SJSA1 (cell line): ENCODE measurements at regions not wholly inside any gene's neighbourhood (a gene's known extent, or its start where the extent isn't known, plus 50 kb on each side); places are given as distances from the start of the nearest gene placed in this dataset.

Experiments used
- DNase-seq, 2 experiments: peaks; one replicate each; pipeline ENCODE4 v3.0.0-alpha.2; 2015 to 2020; ENCODE audit warnings: low spot score in 2 of 2, low read depth in 1 of 2
- H3K27ac ChIP-seq: fragments of 250-450 bp; sonication (Bioruptor Pico); 2 replicates; pipeline ENCODE4 v1.5.1; 2020; ENCODE audit warnings: mild to moderate bottlenecking, moderate library complexity
- H3K27me3 ChIP-seq: fragments of 250-450 bp; sonication (Bioruptor Pico); replicated peaks from 2 replicates; pipeline ENCODE4 v1.5.1; 2020; ENCODE audit warnings: mild to moderate bottlenecking, moderate library complexity
- H3K36me3 ChIP-seq: fragments of 250-450 bp; sonication (Bioruptor Pico); 2 replicates; pipeline ENCODE4 v1.5.1; 2020; ENCODE audit warnings: mild to moderate bottlenecking
- H3K4me1 ChIP-seq: fragments of 250-450 bp; sonication (Bioruptor Pico); replicated peaks from 2 replicates; pipeline ENCODE4 v1.6.1; 2021; ENCODE audit warnings: mild to moderate bottlenecking
- H3K4me3 ChIP-seq: fragments of 250-450 bp; sonication (Bioruptor Pico); 2 replicates; pipeline ENCODE4 v1.5.1; 2020; ENCODE audit warnings: mild to moderate bottlenecking
- H3K9me3 ChIP-seq: fragments of 250-450 bp; sonication (Bioruptor Pico); replicated peaks from 2 replicates; pipeline ENCODE4 v1.5.1; 2020; ENCODE audit warnings: mild to moderate bottlenecking

DNA sequence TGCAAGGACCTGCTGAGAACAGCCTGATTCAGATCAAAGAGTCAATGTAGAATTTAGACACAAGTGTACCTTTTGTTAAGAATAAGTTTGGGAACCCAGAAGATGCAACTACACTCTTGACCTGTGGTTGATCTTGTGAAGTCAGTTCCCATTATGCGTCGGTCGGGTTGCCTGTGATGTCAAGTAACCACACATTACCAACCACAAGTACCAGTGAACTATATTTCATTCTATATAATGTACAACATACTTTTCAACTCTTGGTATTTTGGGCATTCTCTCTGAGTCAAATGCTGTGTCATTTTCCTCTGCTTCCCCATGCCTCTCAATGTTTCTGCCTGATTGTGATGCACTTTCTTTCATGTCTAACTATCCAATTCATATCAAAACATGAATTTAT, 426.2 kb downstream of the ETV1 start:
- Histone ChIP-seq H3K4me1 (no peaks in the 10 kb centered on the region), H3K36me3 (no peaks in the 10 kb centered on the region), H3K9me3 (no peaks in the 10 kb centered on the region), H3K27ac (no peak overlapping the region), H3K4me3 (no peak overlapping the region), H3K27me3 (no peaks in the 10 kb centered on the region)
- no peak for DNase-seq

DNA sequence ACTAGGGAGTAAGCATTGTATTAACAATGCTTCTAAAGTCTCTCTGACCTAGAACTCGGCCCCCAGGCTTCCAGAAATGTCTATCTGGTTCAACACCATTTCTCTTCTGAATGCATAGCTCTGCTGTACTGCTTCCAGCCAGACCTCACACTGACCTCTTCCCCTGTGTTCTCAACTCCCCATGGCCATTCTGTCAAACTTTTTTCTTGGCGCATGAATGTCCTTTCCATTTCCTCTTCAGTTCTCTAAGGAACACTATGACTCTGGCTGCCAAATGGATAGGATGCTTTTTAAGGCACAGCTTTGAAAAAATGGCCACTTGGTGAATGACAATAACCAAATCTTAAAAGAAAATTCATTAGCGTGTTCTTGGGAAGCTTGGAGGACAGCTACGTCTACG, 425.8 kb downstream of the ETV1 start:
- Histone ChIP-seq H3K9me3 (no peaks in the 10 kb centered on the region), H3K36me3 (no peaks in the 10 kb centered on the region), H3K4me1 (no peaks in the 10 kb centered on the region), H3K27ac (no peak overlapping the region), H3K4me3 (no peak overlapping the region), H3K27me3 (no peaks in the 10 kb centered on the region)
- no peak for DNase-seq

DNA sequence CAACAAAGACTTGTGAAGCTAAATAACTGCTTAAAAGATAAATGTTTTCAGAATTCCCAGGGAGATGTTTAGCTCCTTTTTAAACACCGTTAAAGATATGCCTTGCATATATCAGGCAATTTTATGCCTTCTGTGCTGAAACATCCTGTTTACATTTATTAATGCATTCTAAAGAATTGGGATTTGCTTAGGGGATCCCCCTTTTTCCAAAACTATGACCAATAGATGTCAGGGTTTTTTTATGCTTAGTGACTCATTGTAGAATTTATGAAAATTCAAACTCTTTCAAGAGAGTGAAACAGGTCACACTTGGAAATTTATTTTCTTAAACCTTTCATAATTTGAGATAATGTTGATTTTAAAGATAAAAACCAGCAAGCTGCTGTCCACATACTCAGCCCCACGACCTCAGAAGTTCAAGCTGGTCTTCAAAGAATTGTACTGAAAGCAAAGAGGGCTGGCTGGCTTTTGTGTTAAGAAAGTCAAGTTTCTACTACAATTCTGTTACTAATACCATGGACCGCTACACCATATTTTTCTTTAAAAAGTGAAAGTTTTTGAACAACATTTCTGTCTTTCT, 411.8 kb downstream of the ETV1 start:
- Histone ChIP-seq H3K4me1 (no peaks in the 10 kb centered on the region), H3K4me3 (no peak overlapping the region), H3K27me3 (no peaks in the 10 kb centered on the region), H3K27ac (no peak overlapping the region), H3K36me3 (no peaks in the 10 kb centered on the region), H3K9me3 (no peaks in the 10 kb centered on the region)
- no peak for DNase-seq

DNA sequence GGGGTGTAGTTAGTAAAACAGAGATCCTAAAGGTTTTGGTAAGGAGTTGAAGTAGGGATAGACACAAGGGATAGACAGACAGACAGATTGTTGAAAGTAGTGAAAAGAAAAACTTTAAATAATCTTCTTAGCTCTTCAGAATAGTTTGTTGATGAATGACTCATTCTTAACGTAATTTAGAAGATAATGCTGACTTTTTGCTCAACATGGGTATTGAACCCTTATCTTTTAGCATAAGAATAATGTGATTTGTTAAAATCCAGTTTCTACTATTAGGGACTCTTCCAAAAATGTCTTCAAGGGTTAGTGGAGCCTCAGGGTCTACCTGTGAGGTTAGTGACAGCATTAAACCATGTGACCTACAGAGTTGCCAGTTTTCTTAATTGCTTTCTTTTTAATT, 411.2 kb downstream of the ETV1 start:
- Histone ChIP-seq H3K27me3 (no peaks in the 10 kb centered on the region), H3K4me3 (no peak overlapping the region), H3K9me3 (no peaks in the 10 kb centered on the region), H3K27ac (no peak overlapping the region), H3K36me3 (no peaks in the 10 kb centered on the region), H3K4me1 (no peaks in the 10 kb centered on the region)
- DNase-seq, result no peak

DNA sequence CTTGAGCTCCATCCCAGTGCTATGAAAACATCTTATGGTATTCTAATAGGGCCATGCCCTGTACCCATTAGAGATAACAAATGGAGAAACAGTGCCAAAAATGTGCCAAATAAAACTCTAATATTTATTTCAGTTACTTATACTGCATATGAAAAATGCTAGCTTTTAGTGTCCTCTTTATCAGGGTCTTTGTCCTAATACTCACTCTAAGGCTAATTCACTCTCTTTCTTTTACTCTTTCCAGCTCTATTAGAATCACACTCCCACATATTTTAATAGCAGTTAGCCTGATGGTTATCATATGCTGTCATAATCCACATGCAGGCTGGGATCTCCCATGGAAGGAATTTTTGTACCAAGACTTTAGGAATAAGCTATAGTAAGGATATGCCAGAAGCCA, 408.4 kb downstream of the ETV1 start:
- no peak overlapping the region for H3K27ac ChIP-seq
- no peak for DNase-seq
- no peaks in the 10 kb centered on the region for H3K4me1 ChIP-seq
- no peaks in the 10 kb centered on the region for H3K36me3 ChIP-seq
- no peaks in the 10 kb centered on the region for H3K27me3 ChIP-seq
- no peak overlapping the region for H3K4me3 ChIP-seq
- H3K9me3 ChIP-seq, result no peaks in the 10 kb centered on the region

DNA sequence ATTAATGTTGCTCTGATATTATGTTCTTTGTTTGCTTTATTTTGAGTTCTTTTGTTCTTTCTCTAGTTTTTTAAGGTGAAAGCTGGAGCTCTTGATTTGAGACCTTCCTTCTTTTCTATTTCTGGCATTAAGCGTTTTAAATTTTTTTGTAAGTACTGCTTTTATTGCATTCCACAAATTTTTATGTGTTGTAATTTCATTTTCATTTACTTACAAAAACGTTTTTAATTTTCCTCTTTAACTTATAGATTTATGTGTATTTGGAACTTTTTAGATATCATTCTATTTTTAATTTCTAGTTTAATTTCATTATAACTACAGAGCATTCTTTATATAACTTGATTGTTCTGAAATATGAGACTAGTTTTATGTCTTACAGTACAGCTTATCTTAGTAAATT, 395.6 kb downstream of the ETV1 start:
- Histone ChIP-seq H3K36me3 (no peaks in the 10 kb centered on the region), H3K27me3 (no peaks in the 10 kb centered on the region), H3K4me3 (no peak overlapping the region), H3K9me3 (no peaks in the 10 kb centered on the region), H3K27ac (no peak overlapping the region), H3K4me1 (no peaks in the 10 kb centered on the region)
- DNase-seq, result no peak

DNA sequence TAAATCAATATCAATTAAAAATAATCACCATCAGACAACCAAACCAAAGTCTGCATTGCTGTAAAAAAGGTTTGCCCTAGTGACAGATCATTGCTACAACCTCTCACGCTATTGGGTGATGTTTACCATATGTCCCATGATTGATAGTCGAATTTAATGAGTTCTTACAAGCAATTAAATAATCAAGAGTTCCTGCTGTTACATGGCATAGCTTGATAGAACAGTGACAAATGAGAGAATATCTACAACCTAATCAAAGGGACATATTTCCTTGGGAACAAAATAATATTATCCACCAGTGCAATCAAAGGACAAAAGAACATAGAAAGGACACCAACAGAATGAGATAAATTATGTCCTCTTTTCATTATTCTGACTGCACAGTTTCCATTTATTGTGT, 387.4 kb downstream of the ETV1 start:
- Histone ChIP-seq H3K27ac (no peak overlapping the region), H3K27me3 (no peaks in the 10 kb centered on the region), H3K4me1 (no peaks in the 10 kb centered on the region), H3K36me3 (no peaks in the 10 kb centered on the region), H3K4me3 (no peak overlapping the region), H3K9me3 (no peaks in the 10 kb centered on the region)
- DNase-seq, result no peak

DNA sequence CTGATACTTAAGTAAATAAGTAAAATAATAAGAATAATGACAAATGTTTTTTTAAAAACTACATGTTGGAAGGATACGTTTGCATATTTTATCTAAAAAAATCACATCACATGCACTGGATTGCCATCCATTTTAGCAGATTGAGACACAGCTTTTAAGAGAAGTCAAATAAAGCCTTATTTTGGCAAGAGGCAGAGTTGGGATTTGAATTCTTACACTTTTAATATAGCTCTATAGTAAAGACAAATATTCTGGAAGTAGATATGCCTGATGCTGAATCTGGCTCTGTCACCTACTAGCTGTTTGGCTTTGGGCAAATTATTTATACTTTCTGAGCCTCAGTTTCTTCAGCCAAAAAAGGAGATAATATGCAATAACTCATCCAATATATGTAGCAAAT, 386.4 kb downstream of the ETV1 start:
- no peak overlapping the region for H3K27ac ChIP-seq
- no peak overlapping the region for H3K4me3 ChIP-seq
- H3K27me3 ChIP-seq, result no peaks in the 10 kb centered on the region
- H3K9me3 ChIP-seq, result no peaks in the 10 kb centered on the region
- H3K36me3 ChIP-seq, result no peaks in the 10 kb centered on the region
- no peaks in the 10 kb centered on the region for H3K4me1 ChIP-seq
- no peak for DNase-seq

DNA sequence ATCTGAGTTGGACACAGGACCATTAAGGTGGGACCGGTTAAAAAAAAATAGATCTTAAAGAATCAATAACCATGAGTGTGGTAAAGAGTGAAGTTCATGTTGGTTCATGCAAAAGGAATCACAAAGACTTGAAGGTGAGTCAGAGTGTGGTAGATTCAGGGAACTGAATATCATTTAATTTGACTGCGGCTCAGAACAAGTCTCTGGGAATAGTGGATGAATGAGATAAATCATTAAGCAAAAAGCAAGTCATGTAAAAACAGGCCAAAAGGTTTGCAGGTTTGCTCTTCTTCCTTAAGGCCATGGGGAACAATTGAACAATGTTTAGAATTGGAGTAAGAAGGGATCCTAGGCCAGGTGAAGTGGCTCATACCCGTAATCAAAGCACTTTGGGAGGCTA, 385.8 kb downstream of the ETV1 start:
- no peaks in the 10 kb centered on the region for H3K4me1 ChIP-seq
- H3K27ac ChIP-seq, result no peak overlapping the region
- no peaks in the 10 kb centered on the region for H3K9me3 ChIP-seq
- H3K36me3 ChIP-seq, result no peaks in the 10 kb centered on the region
- DNase-seq, result no peak
- no peak overlapping the region for H3K4me3 ChIP-seq
- H3K27me3 ChIP-seq, result no peaks in the 10 kb centered on the region

DNA sequence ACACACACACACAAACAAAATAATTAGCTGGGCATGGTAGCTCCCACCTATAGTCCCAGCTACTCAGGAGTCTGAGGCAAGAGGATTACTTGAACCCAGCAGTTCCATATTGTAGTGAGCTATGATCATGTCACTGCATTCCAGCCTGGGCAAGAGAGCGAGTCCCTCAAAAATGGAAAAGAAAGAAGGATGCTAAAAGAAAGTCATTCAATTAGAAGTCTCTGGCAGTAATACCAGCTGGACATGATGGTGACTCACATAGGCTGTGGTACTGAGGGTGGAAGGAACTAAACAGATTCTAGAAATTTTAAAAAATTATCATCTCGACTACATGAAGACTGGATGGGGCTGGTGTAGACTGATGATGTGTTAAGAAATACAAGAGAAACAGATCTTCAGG, 385.3 kb downstream of the ETV1 start:
- H3K4me1 ChIP-seq, result no peaks in the 10 kb centered on the region
- no peak overlapping the region for H3K4me3 ChIP-seq
- no peak for DNase-seq
- H3K27ac ChIP-seq, result no peak overlapping the region
- H3K9me3 ChIP-seq, result no peaks in the 10 kb centered on the region
- no peaks in the 10 kb centered on the region for H3K27me3 ChIP-seq
- no peaks in the 10 kb centered on the region for H3K36me3 ChIP-seq

DNA sequence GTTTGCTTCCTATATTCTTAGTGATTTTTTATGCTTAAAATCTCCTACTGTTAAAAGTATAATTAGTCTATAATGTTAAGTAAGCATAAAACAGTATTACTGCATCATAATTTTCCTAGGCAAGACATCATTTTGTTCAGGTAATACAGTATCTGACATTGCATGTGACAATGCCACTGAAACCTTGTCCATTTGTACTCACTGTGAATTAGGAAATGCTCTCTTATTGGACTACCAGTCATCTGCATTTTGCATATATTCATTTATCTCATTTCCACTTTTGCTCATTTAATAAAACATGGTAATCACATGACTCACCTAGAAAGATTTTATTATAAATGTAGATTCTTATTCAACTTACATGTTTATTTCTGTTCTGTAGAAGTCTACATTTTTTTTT, 379.1 kb downstream of the ETV1 start:
- no peak overlapping the region for H3K27ac ChIP-seq
- no peaks in the 10 kb centered on the region for H3K4me1 ChIP-seq
- no peak overlapping the region for H3K4me3 ChIP-seq
- H3K27me3 ChIP-seq, result no peaks in the 10 kb centered on the region
- no peaks in the 10 kb centered on the region for H3K9me3 ChIP-seq
- no peaks in the 10 kb centered on the region for H3K36me3 ChIP-seq
- DNase-seq, result no peak

DNA sequence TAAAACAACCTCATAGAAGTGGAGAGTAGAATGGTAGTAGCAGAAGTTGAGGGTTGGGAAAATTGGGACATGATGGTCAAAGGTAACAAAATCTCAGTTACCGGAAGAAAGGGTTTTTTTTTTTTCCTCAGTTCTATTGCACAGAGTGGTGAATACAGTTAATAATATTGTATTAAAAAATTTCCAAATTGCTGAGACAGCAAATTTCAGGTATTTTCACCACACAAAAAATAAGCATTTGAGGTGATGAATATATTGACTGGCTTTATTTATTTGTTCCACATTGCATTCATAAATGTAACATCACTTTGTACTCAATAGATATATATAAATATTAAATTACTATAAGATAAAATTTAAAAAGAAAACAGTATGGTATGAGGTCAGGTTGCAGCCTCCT, 373.8 kb downstream of the ETV1 start:
- Histone ChIP-seq H3K27ac (no peak overlapping the region), H3K4me1 (no peaks in the 10 kb centered on the region), H3K9me3 (no peaks in the 10 kb centered on the region), H3K4me3 (no peak overlapping the region), H3K27me3 (no peaks in the 10 kb centered on the region), H3K36me3 (no peaks in the 10 kb centered on the region)
- DNase-seq, result no peak

DNA sequence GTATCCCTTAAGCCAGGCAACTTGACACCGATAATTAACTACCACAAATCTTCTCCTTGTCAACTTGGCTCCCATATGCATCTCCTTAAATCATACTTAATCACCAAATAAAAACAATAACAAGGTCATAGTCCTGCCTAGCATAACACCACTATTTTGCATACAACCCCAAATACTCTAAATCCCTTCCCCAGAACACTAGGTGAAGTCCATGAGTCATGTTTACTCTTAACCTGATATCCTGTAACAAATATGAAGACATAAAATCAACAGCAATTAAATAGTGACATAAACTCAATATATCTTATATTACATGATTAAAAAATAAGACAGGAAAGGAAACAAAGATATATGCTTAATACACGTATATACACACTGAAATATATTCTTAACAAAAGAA, 362.0 kb downstream of the ETV1 start:
- Histone ChIP-seq H3K27me3 (no peaks in the 10 kb centered on the region), H3K27ac (no peak overlapping the region), H3K4me1 (no peaks in the 10 kb centered on the region), H3K36me3 (no peaks in the 10 kb centered on the region), H3K4me3 (no peak overlapping the region), H3K9me3 (no peaks in the 10 kb centered on the region)
- DNase-seq, result no peak

DNA sequence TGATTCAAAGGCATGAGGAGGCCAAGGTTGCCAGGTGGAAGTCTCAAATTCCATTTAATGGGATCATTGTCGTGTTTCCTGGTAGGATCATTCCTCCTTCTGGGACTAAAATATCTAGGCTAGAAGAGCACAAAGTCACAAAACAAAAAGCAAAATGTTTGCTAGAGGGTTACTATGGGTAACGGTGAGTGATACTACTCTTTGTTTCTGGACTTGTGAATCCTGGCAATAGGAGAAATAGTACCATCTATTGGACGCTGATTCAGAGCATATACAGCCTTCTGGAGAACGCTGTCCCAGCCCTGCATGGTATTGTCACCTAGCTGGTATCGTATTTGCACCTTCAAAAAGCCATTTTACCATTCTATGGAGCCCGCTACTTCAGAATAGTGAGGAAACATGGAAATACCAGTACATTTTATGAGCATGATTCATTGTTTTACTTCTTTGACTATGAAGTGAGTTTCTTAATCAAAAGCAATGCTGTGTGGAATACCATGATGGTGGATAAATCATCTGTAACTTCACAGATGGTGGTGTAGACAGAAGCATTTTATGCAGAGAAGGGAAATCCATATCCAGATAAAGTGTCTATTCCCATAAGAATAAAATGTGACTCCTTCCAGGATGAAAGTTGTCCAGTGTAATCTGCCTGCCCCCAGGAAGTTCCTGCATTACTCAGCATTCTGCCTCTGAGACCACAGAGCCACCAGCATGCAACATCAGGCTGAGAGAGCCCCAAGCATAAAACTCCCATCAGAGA, 361.0 kb downstream of the ETV1 start:
- Histone ChIP-seq H3K27ac (no peak overlapping the region), H3K9me3 (no peaks in the 10 kb centered on the region)
- DNase-seq, result no peak

More for the DNA sequence above, 361.0 kb downstream of the ETV1 start:
- Histone ChIP-seq H3K36me3 (no peaks in the 10 kb centered on the region), H3K4me3 (no peak overlapping the region), H3K27me3 (no peaks in the 10 kb centered on the region), H3K4me1 (no peaks in the 10 kb centered on the region)
